Mesothelial cell of epicardium (in vitro differentiated cells): ENCODE measurements at regions not wholly inside any gene's neighbourhood (a gene's known extent, or its start where the extent isn't known, plus 50 kb on each side); places are given as distances from the start of the nearest gene placed in this dataset.

ENCODE experiments used
- DNase-seq, 2 experiments: peaks; one replicate each; pipeline ENCODE4 v3.0.0; 2021; ENCODE audit warnings: low spot score in 2 of 2; ENCODE audit not compliant: unreplicated experiment in 2 of 2
- H3K27ac Mint-ChIP-seq: 2 replicates; pipeline ENCODE4 v1.8.0; 2021; ENCODE audit warnings: mixed read lengths
- H3K27me3 Mint-ChIP-seq: 2 replicates; pipeline ENCODE4 v1.8.0; 2021; ENCODE audit warnings: low read depth, mixed read lengths
- H3K36me3 Mint-ChIP-seq: 2 replicates; pipeline ENCODE4 v1.8.0; 2021; ENCODE audit warnings: mixed read lengths
- H3K4me1 Mint-ChIP-seq: 2 replicates; pipeline ENCODE4 v1.8.0; 2021; ENCODE audit warnings: mixed read lengths
- H3K4me3 Mint-ChIP-seq: 2 replicates; pipeline ENCODE4 v1.8.0; 2021; ENCODE audit warnings: mild to moderate bottlenecking, moderate library complexity, mixed read lengths
- H3K9me3 Mint-ChIP-seq: 2 replicates; pipeline ENCODE4 v1.8.0; 2021; ENCODE audit warnings: mixed read lengths
- CTCF ChIP-seq: fragments of 200-600 bp; sonication (generic); IDR thresholded peaks from one replicate; pipeline ENCODE4 v1.5.0; 2021; ENCODE audit warnings: antibody characterized with exemption; ENCODE audit not compliant: unreplicated experiment

DNA sequence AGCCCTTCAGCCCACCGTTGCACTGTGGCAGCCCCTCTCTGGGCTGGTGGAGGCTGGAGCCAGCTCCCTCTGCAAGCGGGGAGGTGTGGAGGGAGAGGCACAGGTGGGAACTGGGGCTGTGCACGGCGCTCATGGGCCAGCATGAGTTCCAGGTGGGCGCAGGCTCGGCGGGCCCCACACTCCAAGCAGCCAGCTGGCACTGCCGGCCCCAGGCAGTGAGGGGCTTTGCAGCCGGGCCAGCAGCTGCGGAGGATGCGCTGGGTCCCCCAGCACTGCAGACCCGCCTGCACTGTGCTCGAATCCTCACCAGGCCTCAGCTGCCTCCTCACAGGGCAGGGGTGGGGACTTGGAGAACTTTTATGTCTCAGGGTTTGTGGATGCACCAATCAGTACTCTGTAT is 1354.8 kb upstream of the IGFBP7 start:
- H3K4me3 Mint-ChIP-seq: no peak overlapping the region
- no peak overlapping the region for H3K27ac Mint-ChIP-seq
- peaks cover 33% of the 10 kb centered on the region for H3K9me3 Mint-ChIP-seq
- H3K27me3 Mint-ChIP-seq: no peaks in the 10 kb centered on the region
- no peak for TF ChIP-seq CTCF
- H3K4me1 Mint-ChIP-seq: peaks cover 10% of the 10 kb centered on the region
- no peak for DNase-seq
- no peaks in the 10 kb centered on the region for H3K36me3 Mint-ChIP-seq

GRCh38 chr4:58456727-58457384 is 1346.7 kb upstream of the IGFBP7 start:
- H3K27me3 Mint-ChIP-seq: no peaks in the 10 kb centered on the region
- no peaks in the 10 kb centered on the region for H3K36me3 Mint-ChIP-seq
- H3K4me1 Mint-ChIP-seq: no peaks in the 10 kb centered on the region
- H3K4me3 Mint-ChIP-seq: no peak overlapping the region
- DNase-seq: no peak
- H3K9me3 Mint-ChIP-seq: peaks cover 5% of the 10 kb centered on the region
- TF ChIP-seq CTCF: no peak
- no peak overlapping the region for H3K27ac Mint-ChIP-seq

DNA sequence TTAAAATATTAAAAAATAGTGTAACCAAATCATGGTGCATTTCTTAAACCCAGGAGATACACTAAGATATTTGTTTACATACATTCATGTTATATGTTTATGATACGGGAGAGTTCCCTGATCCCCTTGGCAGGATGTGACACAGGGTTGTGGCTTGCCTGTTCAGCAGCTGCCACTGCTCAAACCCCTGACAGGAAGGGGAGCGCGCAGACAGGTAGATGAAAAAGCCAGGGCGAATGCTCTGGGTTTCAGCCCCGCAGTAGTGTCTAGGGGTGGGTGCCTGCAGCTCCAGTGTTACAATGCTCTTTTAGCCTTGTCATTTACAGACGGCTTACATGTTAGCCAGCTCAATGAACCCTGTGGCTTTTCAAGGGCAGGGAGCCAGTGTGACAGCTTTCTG is 1343.8 kb upstream of the IGFBP7 start:
- Mint-ChIP-seq H3K4me3 (no peak overlapping the region), H3K27ac (no peak overlapping the region), H3K27me3 (no peaks in the 10 kb centered on the region), H3K36me3 (no peaks in the 10 kb centered on the region), H3K4me1 (no peaks in the 10 kb centered on the region), H3K9me3 (no peaks in the 10 kb centered on the region)
- TF ChIP-seq CTCF: no peak
- no peak for DNase-seq

GRCh38 chr4:58451707-58452106 is 1341.5 kb upstream of the IGFBP7 start:
- H3K27me3 Mint-ChIP-seq: no peaks in the 10 kb centered on the region
- H3K9me3 Mint-ChIP-seq: no peaks in the 10 kb centered on the region
- H3K36me3 Mint-ChIP-seq: no peaks in the 10 kb centered on the region
- H3K4me1 Mint-ChIP-seq: no peaks in the 10 kb centered on the region
- no peak overlapping the region for H3K4me3 Mint-ChIP-seq
- no peak for DNase-seq
- TF ChIP-seq CTCF: no peak
- H3K27ac Mint-ChIP-seq: no peak overlapping the region

DNA sequence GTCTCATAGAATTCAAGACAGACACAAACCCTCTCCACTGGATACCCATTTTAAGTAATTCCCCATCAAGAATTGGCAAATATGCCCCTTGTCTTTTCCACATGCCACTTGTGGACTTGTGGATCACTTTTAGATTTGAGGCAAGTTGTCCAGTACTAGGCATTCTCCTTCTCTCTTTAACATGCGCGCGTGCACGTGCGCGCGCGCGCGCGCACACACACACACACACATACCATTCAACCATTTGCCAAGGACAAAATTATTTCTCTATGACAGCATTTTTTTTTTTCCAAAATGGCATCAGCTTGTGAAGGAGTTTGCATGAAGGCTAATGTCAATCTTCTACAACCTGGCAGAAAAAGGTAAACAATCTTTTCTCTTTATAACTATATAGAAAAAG is 1325.7 kb upstream of the IGFBP7 start:
- Mint-ChIP-seq H3K27ac (no peak overlapping the region), H3K4me3 (no peak overlapping the region), H3K4me1 (no peaks in the 10 kb centered on the region), H3K36me3 (peaks cover 8% of the 10 kb centered on the region), H3K27me3 (no peaks in the 10 kb centered on the region), H3K9me3 (peaks cover 25% of the 10 kb centered on the region)
- DNase-seq: no peak
- no peak for TF ChIP-seq CTCF

DNA sequence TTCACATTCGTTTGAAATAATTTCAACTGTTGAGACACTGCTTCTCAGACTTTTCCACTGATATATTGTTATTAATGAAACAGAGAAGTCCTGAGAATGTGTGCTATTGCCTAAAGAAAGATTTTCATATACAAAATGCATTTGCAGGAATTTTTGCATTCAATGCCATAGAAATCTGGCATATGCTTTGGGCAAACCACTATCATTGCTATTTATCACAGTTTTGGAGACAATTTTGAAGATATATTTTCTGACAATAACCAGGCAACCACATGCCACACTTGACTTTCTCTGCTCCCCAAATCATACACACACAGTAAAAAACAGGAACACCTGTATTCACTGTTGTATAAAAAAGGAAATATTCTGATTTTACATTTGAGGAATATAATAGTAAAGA is 1303.7 kb upstream of the IGFBP7 start:
- Mint-ChIP-seq H3K36me3 (no peaks in the 10 kb centered on the region), H3K27ac (no peak overlapping the region), H3K27me3 (no peaks in the 10 kb centered on the region), H3K9me3 (no peaks in the 10 kb centered on the region), H3K4me3 (no peak overlapping the region), H3K4me1 (peaks cover 4% of the 10 kb centered on the region)
- DNase-seq: no peak
- TF ChIP-seq CTCF: no peak
